H9 (cell line): ENCODE measurements at regions not wholly inside any gene's neighbourhood (a gene's known extent, or its start where the extent isn't known, plus 50 kb on each side); places are given as distances from the start of the nearest gene placed in this dataset.

Source experiments
- DNase-seq: peaks from one replicate; pipeline ENCODE4 v3.0.0-alpha.2; 2017
- H2AFZ ChIP-seq: one replicate; pipeline ENCODE4 v1.6.1; 2013; ENCODE audit warnings: mild to moderate bottlenecking, low read length, control low read depth, moderate library complexity
- H2AK5ac ChIP-seq: 2 replicates; pipeline ENCODE4 v1.6.1; 2013; ENCODE audit warnings: low read length, control low read depth, mixed read lengths; ENCODE audit not compliant: insufficient read length
- H2BK120ac ChIP-seq: one replicate; pipeline ENCODE4 v1.6.1; 2013; ENCODE audit warnings: low read depth, mild to moderate bottlenecking, low read length, control low read depth, inconsistent platforms; ENCODE audit not compliant: poor library complexity, severe bottlenecking
- H2BK12ac ChIP-seq: 2 replicates; pipeline ENCODE4 v1.6.1; 2013; ENCODE audit warnings: low read length, control low read depth, mixed read lengths, low read depth; ENCODE audit not compliant: insufficient read length
- H2BK15ac ChIP-seq: 2 replicates; pipeline ENCODE4 v1.6.1; 2013; ENCODE audit warnings: low read depth, low read length, control low read depth
- H2BK20ac ChIP-seq: one replicate; pipeline ENCODE4 v1.6.1; 2013; ENCODE audit warnings: low read depth, mild to moderate bottlenecking, low read length, control low read depth, inconsistent platforms; ENCODE audit not compliant: poor library complexity, severe bottlenecking
- H2BK5ac ChIP-seq: 2 replicates; pipeline ENCODE4 v1.6.1; 2013; ENCODE audit warnings: low read length, control low read depth, mixed read lengths; ENCODE audit not compliant: insufficient read length
- H3K14ac ChIP-seq: 2 replicates; pipeline ENCODE4 v1.6.1; 2013; ENCODE audit warnings: low read length, control low read depth; ENCODE audit not compliant: insufficient read depth
- H3K18ac ChIP-seq: 2 replicates; pipeline ENCODE4 v1.6.1; 2013; ENCODE audit warnings: low read depth, mild to moderate bottlenecking, mixed read lengths, low read length, control low read depth; ENCODE audit not compliant: insufficient read length
- H3K23ac ChIP-seq: 2 replicates; pipeline ENCODE4 v1.6.1; 2013; ENCODE audit warnings: low read length, control low read depth, mixed read lengths, low read depth; ENCODE audit not compliant: insufficient read length
- H3K23me2 ChIP-seq: 2 replicates; pipeline ENCODE4 v1.6.1; 2013; ENCODE audit warnings: low read depth, mild to moderate bottlenecking, mixed read lengths, low read length, control low read depth; ENCODE audit not compliant: insufficient read length, poor library complexity, severe bottlenecking
- H3K27ac ChIP-seq: 2 replicates; pipeline ENCODE4 v1.5.1; 2013; ENCODE audit warnings: low read length, control low read depth, mixed read lengths, low read depth; ENCODE audit not compliant: insufficient read length
- H3K27me3 ChIP-seq: 2 replicates; pipeline ENCODE4 v1.6.1; 2013; ENCODE audit warnings: low read length, control low read depth, inconsistent platforms; ENCODE audit not compliant: insufficient read depth
- H3K4ac ChIP-seq: 2 replicates; pipeline ENCODE4 v1.6.1; 2013; ENCODE audit warnings: low read depth, mild to moderate bottlenecking, control low read depth, inconsistent platforms, low read length, moderate library complexity
- H3K4me1 ChIP-seq: 2 replicates; pipeline ENCODE4 v1.6.1; 2013; ENCODE audit warnings: low read length, control low read depth, inconsistent platforms; ENCODE audit not compliant: insufficient read depth
- H3K4me2 ChIP-seq: 2 replicates; pipeline ENCODE4 v1.6.1; 2013; ENCODE audit warnings: low read length, control low read depth, mixed read lengths; ENCODE audit not compliant: insufficient read length, insufficient read depth
- H3K56ac ChIP-seq: 2 replicates; pipeline ENCODE4 v1.6.1; 2013; ENCODE audit warnings: low read depth, mild to moderate bottlenecking, mixed read lengths, low read length, control low read depth; ENCODE audit not compliant: insufficient read length
- H3K79me1 ChIP-seq: 2 replicates; pipeline ENCODE4 v1.6.1; 2013; ENCODE audit warnings: low read depth, mild to moderate bottlenecking, moderate library complexity, low read length, control low read depth, inconsistent platforms; ENCODE audit not compliant: insufficient read depth, poor library complexity, severe bottlenecking
- H3K79me2 ChIP-seq: 2 replicates; pipeline ENCODE4 v1.6.1; 2013; ENCODE audit warnings: low read length, control low read depth, inconsistent platforms; ENCODE audit not compliant: insufficient read depth
- H3K9ac ChIP-seq: 2 replicates; pipeline ENCODE4 v1.6.1; 2013; ENCODE audit warnings: low read length, control low read depth, mixed read lengths; ENCODE audit not compliant: insufficient read length; ENCODE audit errors: extremely low read depth
- H3K9me3 ChIP-seq: one replicate; pipeline ENCODE4 v1.6.1; 2013; ENCODE audit warnings: low read depth, low read length, inconsistent platforms; ENCODE audit not compliant: control insufficient read depth
- H3T11ph ChIP-seq: one replicate; pipeline ENCODE4 v1.6.1; 2013; ENCODE audit warnings: mild to moderate bottlenecking, low read length, control low read depth, inconsistent platforms
- H4K20me1 ChIP-seq: one replicate; pipeline ENCODE4 v1.6.1; 2013; ENCODE audit not compliant: control insufficient read depth, insufficient read length, insufficient read depth
- H4K5ac ChIP-seq: 2 replicates; pipeline ENCODE4 v1.6.1; 2013; ENCODE audit warnings: low read depth, mild to moderate bottlenecking, mixed read lengths, low read length, control low read depth; ENCODE audit not compliant: insufficient read length
- H4K8ac ChIP-seq: replicated peaks from 2 replicates; pipeline ENCODE4 v1.6.1; 2013; ENCODE audit warnings: low read length, control low read depth, mixed read lengths, low read depth; ENCODE audit not compliant: insufficient read length
- H4K91ac ChIP-seq: 2 replicates; pipeline ENCODE4 v1.6.1; 2013; ENCODE audit warnings: low read depth, mild to moderate bottlenecking, moderate library complexity, mixed read lengths, low read length, control low read depth; ENCODE audit not compliant: insufficient read length
- H3K27ac Mint-ChIP-seq, 3 experiments: 2 replicates in 2 of 3; 3 replicates in 1 of 3; pipeline ENCODE4 v1.8.0; 2020 to 2021; ENCODE audit warnings: mixed read lengths in 3 of 3, mild to moderate bottlenecking in 1 of 3, moderate library complexity in 1 of 3
- H3K27me3 Mint-ChIP-seq: 2 replicates; pipeline ENCODE4 v1.8.0; 2021; ENCODE audit warnings: low read depth, mild to moderate bottlenecking, moderate library complexity, mixed read lengths
- H3K36me3 Mint-ChIP-seq, 3 experiments: 2 replicates in 2 of 3; 3 replicates in 1 of 3; pipeline ENCODE4 v1.8.0; 2020 to 2021; ENCODE audit warnings: low read depth in 3 of 3, mixed read lengths in 3 of 3; ENCODE audit not compliant: insufficient read depth in 1 of 3
- H3K4me1 Mint-ChIP-seq, 2 experiments: 2 replicates each; pipeline ENCODE4 v1.8.0; 2020; ENCODE audit warnings: mixed read lengths in 2 of 2
- H3K4me3 Mint-ChIP-seq, 2 experiments: 2 replicates in 1 of 2; 3 replicates in 1 of 2; pipeline ENCODE4 v1.8.0; 2020 to 2021; ENCODE audit warnings: mild to moderate bottlenecking in 2 of 2, mixed read lengths in 2 of 2, moderate library complexity in 1 of 2
- H3K9me3 Mint-ChIP-seq, 2 experiments: 2 replicates in 1 of 2; 3 replicates in 1 of 2; pipeline ENCODE4 v1.8.0; 2020; ENCODE audit warnings: mild to moderate bottlenecking in 2 of 2, mixed read lengths in 2 of 2, moderate library complexity in 1 of 2
- CTCF ChIP-seq: fragments of 200-600 bp; sonication (generic); conservative IDR thresholded peaks from 3 replicates; pipeline ENCODE4 v1.8.0; 2021; ENCODE audit warnings: antibody characterized with exemption, mild to moderate bottlenecking
- WGBS: extraction: QIAGEN DNeasy Blood & Tissue Kit; methylation state at CpG from one replicate; pipeline ENCODE4 v1.1.7; 2013; ENCODE audit warnings: missing lambda C conversion rate, low lambda C conversion rate, mixed read lengths; ENCODE audit not compliant: insufficient read length; ENCODE audit errors: extremely low coverage; 5-methylcytosine and 5-hydroxymethylcytosine counted together

- Histone ChIP-seq H3K27ac (no peak overlapping the region), H3K14ac (no peak overlapping the region), H4K20me1 (no peaks in the 10 kb centered on the region), H3K4me2 (no peak overlapping the region), H3K23ac (no peak overlapping the region), H3K4ac (no peak overlapping the region), H3K27me3 (no peaks in the 10 kb centered on the region), H2BK12ac (no peak overlapping the region), H4K8ac (no peak overlapping the region), H3K9ac (no peak overlapping the region), H2BK20ac (no peak overlapping the region), H4K91ac (no peak overlapping the region), H3T11ph (no peak overlapping the region), H3K23me2 (no peaks in the 10 kb centered on the region), H3K79me2 (no peaks in the 10 kb centered on the region), H2BK15ac (no peak overlapping the region), H2AFZ (no peak overlapping the region), H3K56ac (no peak overlapping the region), H2AK5ac (no peak overlapping the region), H2BK120ac (no peak overlapping the region), H4K5ac (no peak overlapping the region), H3K9me3 (no peaks in the 10 kb centered on the region), H3K4me1 (no peaks in the 10 kb centered on the region), H3K18ac (no peak overlapping the region), H3K79me1 (no peaks in the 10 kb centered on the region), H2BK5ac (no peak overlapping the region)
- TF ChIP-seq CTCF: no peak
- H3K4me3 Mint-ChIP-seq: no peak overlapping the region
- no peaks in the 10 kb centered on the region; a peak in 1 of 5 replicates for H3K9me3 Mint-ChIP-seq
- no peak for DNase-seq
- no peak overlapping the region for H3K27ac Mint-ChIP-seq
- H3K4me1 Mint-ChIP-seq: peaks cover 5% of the 10 kb centered on the region in 2 experiments; a peak in 3 of 4 replicates
- WGBS: no CpG with 5 or more reads among the region's 1 CpG
- H3K36me3 Mint-ChIP-seq: no peaks in the 10 kb centered on the region
- no peaks in the 10 kb centered on the region for H3K27me3 Mint-ChIP-seq
Measured at GRCh38 chr2:81976998-81977397, 1672.4 kb upstream of the LRRTM1 start.
